CD4-positive, alpha-beta T cell (primary cell): ENCODE measurements at regions not wholly inside any gene's neighbourhood (a gene's known extent, or its start where the extent isn't known, plus 50 kb on each side); places are given as distances from the start of the nearest gene placed in this dataset.

Experiments used
- ATAC-seq: fragments of 200-7000 bp; cut with Tn5 transposase; one replicate; pipeline ENCODE4 v1.10.0; 2022; ENCODE audit warnings: mild to moderate bottlenecking; ENCODE audit not compliant: poor library complexity
- CTCF ChIA-PET: fragments of 350-600 bp; sonication (Branson Sonifier 250); formaldehyde crosslinking; loops from one replicate; lab custom pipeline; 2021; ENCODE audit warnings: antibody characterized with exemption, inconsistent platforms; lab: Charles Lee
- POLR2A ChIA-PET: fragments of 350-600 bp; sonication (Branson Sonifier 250); formaldehyde crosslinking; loops from one replicate; lab custom pipeline; 2021; ENCODE audit warnings: antibody characterized with exemption, inconsistent platforms; lab: Charles Lee
- DNase-seq, 14 experiments: peaks; one replicate each; pipeline ENCODE4 v3.0.0-alpha.2; 2013 to 2020; ENCODE audit warnings: mixed read lengths in 2 of 14
- H3K27ac ChIP-seq, 2 donors: one replicate each; pipeline versions ENCODE4 v1.5.1 to v1.7.0; 2013; ENCODE audit warnings: low read length in 2 of 2, low read depth in 1 of 2, mild to moderate bottlenecking in 1 of 2
- H3K27me3 ChIP-seq, 2 experiments: 1 replicate in 1 of 2; 2 replicates in 1 of 2; pipeline versions ENCODE4 v1.6.1 to v1.7.0; 2013; ENCODE audit warnings: low read length in 2 of 2, control low read depth in 1 of 2, mild to moderate bottlenecking in 1 of 2, moderate library complexity in 1 of 2; ENCODE audit not compliant: insufficient read depth in 2 of 2, control insufficient read depth in 1 of 2
- H3K36me3 ChIP-seq: one replicate; pipeline ENCODE4 v1.6.1; 2013; ENCODE audit warnings: low read length, control low read depth; ENCODE audit not compliant: insufficient read depth
- H3K4me1 ChIP-seq: one replicate; pipeline ENCODE4 v1.6.1; 2013; ENCODE audit warnings: low read length, control low read depth; ENCODE audit not compliant: insufficient read depth
- H3K4me3 ChIP-seq: one replicate; pipeline ENCODE4 v1.5.1; 2013; ENCODE audit warnings: mild to moderate bottlenecking, low read length, moderate library complexity
- H3K9me3 ChIP-seq, 2 experiments: 1 replicate in 1 of 2; 2 replicates in 1 of 2; pipeline versions ENCODE4 v1.6.1 to v1.7.0; 2013; ENCODE audit warnings: low read length in 2 of 2, mild to moderate bottlenecking in 2 of 2, control low read depth in 1 of 2, moderate library complexity in 1 of 2; ENCODE audit not compliant: control insufficient read depth in 1 of 2, insufficient read depth in 1 of 2
- H3K27ac Mint-ChIP-seq: one replicate; pipeline ENCODE4 v1.8.0; 2020; ENCODE audit warnings: mixed read lengths
- H3K27me3 Mint-ChIP-seq: one replicate; pipeline ENCODE4 v1.8.0; 2021; ENCODE audit warnings: mixed read lengths
- H3K36me3 Mint-ChIP-seq: one replicate; pipeline ENCODE4 v1.8.0; 2021; ENCODE audit warnings: low read depth, mixed read lengths
- H3K4me1 Mint-ChIP-seq: one replicate; pipeline ENCODE4 v1.8.0; 2021; ENCODE audit warnings: low read depth, mixed read lengths
- H3K4me3 Mint-ChIP-seq: one replicate; pipeline ENCODE4 v1.8.0; 2020; ENCODE audit warnings: mild to moderate bottlenecking, mixed read lengths
- H3K9me3 Mint-ChIP-seq: one replicate; pipeline ENCODE4 v1.8.0; 2020; ENCODE audit warnings: mixed read lengths
- intact Hi-C, 2 experiments: fragments of 100-400 bp; cut with DNase I in 1 of 2; cut with micrococcal nuclease in 1 of 2; formaldehyde crosslinking; loops; one replicate each; pipeline versions ENCODE4 v1.15.1 to v1.9.0; 2023 to 2025; cut with DNase I, micrococcal nuclease
- TF ChIP-seq, protein P1 (sequence below): fragments of 200-600 bp; IDR thresholded peaks from one replicate; pipeline ENCODE4 v1.8.0; 2022; ENCODE audit warnings: antibody characterized with exemption, mild to moderate bottlenecking

DNA sequence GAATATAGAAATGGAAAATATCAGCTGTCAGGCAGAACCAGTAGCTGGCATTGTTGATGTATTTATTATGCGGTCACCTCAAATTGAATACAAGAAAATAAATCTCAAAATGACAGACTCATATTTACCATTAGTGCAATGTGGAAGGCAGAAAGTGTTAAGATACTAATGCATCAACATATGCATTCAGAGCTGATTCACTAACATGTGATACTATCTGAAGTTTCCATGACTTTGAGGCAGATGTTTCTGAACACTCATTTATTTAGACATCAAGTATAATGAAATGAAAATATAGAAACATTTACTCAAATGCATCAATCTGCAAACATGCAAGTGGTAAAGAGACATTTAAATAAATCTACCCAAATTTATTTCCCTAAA, 474.2 kb upstream of the SLC10A2 start:
- Mint-ChIP-seq H3K27ac (no peak overlapping the region), H3K36me3 (no peaks in the 10 kb centered on the region), H3K9me3 (peaks cover 8% of the 10 kb centered on the region), H3K27me3 (no peaks in the 10 kb centered on the region), H3K4me1 (no peaks in the 10 kb centered on the region), H3K4me3 (no peak overlapping the region)
- ATAC-seq, result no peak
- H3K27ac ChIP-seq, result no peak overlapping the region
- TF ChIP-seq, protein P1, sequence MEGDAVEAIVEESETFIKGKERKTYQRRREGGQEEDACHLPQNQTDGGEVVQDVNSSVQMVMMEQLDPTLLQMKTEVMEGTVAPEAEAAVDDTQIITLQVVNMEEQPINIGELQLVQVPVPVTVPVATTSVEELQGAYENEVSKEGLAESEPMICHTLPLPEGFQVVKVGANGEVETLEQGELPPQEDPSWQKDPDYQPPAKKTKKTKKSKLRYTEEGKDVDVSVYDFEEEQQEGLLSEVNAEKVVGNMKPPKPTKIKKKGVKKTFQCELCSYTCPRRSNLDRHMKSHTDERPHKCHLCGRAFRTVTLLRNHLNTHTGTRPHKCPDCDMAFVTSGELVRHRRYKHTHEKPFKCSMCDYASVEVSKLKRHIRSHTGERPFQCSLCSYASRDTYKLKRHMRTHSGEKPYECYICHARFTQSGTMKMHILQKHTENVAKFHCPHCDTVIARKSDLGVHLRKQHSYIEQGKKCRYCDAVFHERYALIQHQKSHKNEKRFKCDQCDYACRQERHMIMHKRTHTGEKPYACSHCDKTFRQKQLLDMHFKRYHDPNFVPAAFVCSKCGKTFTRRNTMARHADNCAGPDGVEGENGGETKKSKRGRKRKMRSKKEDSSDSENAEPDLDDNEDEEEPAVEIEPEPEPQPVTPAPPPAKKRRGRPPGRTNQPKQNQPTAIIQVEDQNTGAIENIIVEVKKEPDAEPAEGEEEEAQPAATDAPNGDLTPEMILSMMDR, result no peak
- intact Hi-C loops, result no loop called here
- POLR2A ChIA-PET, result no interaction called here
- no peak overlapping the region for H3K4me3 ChIP-seq
- CTCF ChIA-PET, result no interaction called here
- H3K27me3 ChIP-seq, result no peaks in the 10 kb centered on the region
- no peaks in the 10 kb centered on the region for H3K4me1 ChIP-seq
- DNase-seq, result no peak
- peaks cover 1 to 10% of the 10 kb centered on the region in 2 experiments for H3K9me3 ChIP-seq
- H3K36me3 ChIP-seq, result no peaks in the 10 kb centered on the region

DNA sequence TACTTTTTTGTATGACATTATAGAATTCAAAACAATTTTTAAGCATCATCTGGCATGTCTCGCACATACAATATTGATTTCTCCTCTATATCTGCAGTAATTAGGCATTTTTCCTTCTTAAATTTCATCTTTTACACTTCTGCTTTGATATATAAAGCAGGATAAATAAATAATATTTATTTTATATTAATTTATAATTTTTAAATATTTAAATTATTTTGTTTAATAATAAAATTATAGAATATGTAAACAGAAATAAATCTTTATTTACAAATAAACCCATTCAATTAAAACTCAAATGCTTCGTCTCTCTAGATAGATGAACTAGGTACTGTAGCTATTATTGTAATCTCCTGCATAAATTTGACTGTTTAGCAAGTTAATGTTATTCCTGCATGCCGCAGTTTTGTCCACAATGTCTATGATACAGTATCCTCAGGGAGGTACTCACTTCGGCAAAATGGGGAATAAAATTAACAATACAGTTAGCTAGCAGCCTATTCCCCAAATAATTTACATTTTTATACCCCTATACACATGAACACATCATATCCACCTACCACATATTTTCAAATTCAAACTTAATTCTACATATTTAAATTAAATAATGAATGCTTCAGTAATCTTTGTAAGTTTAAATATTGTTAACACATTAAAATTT, 473.6 kb upstream of the SLC10A2 start:
- H3K27ac ChIP-seq, result no peak overlapping the region
- Mint-ChIP-seq H3K4me1 (no peaks in the 10 kb centered on the region), H3K27me3 (no peaks in the 10 kb centered on the region), H3K4me3 (no peak overlapping the region), H3K9me3 (peaks cover 6% of the 10 kb centered on the region), H3K36me3 (no peaks in the 10 kb centered on the region), H3K27ac (no peak overlapping the region)
- TF ChIP-seq, protein P1, result no peak
- ChIA-PET POLR2A (no interaction called here), CTCF (no interaction called here)
- DNase-seq, result no peak
- H3K4me3 ChIP-seq, result no peak overlapping the region
- H3K27me3 ChIP-seq, result no peaks in the 10 kb centered on the region
- H3K4me1 ChIP-seq, result no peaks in the 10 kb centered on the region
- H3K36me3 ChIP-seq, result no peaks in the 10 kb centered on the region
- no peak for ATAC-seq
- intact Hi-C loops, result no loop called here
- peaks cover 0 to 6% of the 10 kb centered on the region in 2 experiments for H3K9me3 ChIP-seq

DNA sequence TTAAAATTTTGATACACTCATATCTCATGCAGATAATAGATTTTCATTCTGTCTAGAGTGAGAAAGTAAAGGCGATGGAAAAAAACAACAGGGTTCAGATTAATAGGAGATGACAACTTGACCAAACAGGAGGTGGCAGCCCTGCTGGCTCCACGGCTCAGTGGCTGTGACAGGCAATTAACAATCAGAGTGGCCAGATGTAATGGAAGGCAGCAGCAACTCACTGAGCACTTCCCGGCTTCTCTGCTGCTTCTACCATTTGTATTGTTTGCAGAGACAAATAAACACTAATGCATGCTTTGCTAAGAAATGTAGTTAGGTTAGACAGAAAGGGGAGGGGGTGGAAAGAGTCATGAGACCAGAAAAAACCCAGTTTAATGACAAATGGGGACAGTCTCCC, 473.0 kb upstream of the SLC10A2 start:
- no peak overlapping the region for H3K27ac ChIP-seq
- H3K27me3 ChIP-seq, result no peaks in the 10 kb centered on the region
- Mint-ChIP-seq H3K36me3 (no peaks in the 10 kb centered on the region), H3K4me3 (no peak overlapping the region), H3K27me3 (no peaks in the 10 kb centered on the region), H3K9me3 (peaks cover 2% of the 10 kb centered on the region), H3K4me1 (no peaks in the 10 kb centered on the region), H3K27ac (no peak overlapping the region)
- ChIA-PET CTCF (no interaction called here), POLR2A (no interaction called here)
- ATAC-seq, result no peak
- intact Hi-C loops, result no loop called here
- peaks cover 0 to 1% of the 10 kb centered on the region in 2 experiments for H3K9me3 ChIP-seq
- no peak overlapping the region for H3K4me3 ChIP-seq
- DNase-seq, result no peak
- no peaks in the 10 kb centered on the region for H3K36me3 ChIP-seq
- TF ChIP-seq, protein P1, result no peak
- H3K4me1 ChIP-seq, result no peaks in the 10 kb centered on the region
